Endothelial cell (in vitro differentiated cells): ENCODE measurements at regions not wholly inside any gene's neighbourhood (a gene's known extent, or its start where the extent isn't known, plus 50 kb on each side); places are given as distances from the start of the nearest gene placed in this dataset.

Experiments
- DNase-seq: peaks from one replicate; pipeline ENCODE4 v3.0.0; 2021; ENCODE audit warnings: low spot score
- H3K27ac Mint-ChIP-seq: one replicate; pipeline ENCODE4 v1.8.0; 2021; ENCODE audit warnings: mixed read lengths, inconsistent platforms; ENCODE audit not compliant: unreplicated experiment
- H3K27me3 Mint-ChIP-seq: one replicate; pipeline ENCODE4 v1.8.0; 2021; ENCODE audit warnings: mild to moderate bottlenecking, moderate library complexity, mixed read lengths, inconsistent platforms; ENCODE audit not compliant: unreplicated experiment
- H3K36me3 Mint-ChIP-seq: one replicate; pipeline ENCODE4 v1.8.0; 2021; ENCODE audit warnings: mild to moderate bottlenecking, low read depth, mixed read lengths, inconsistent platforms; ENCODE audit not compliant: unreplicated experiment
- H3K4me1 Mint-ChIP-seq: one replicate; pipeline ENCODE4 v1.8.0; 2021; ENCODE audit warnings: mild to moderate bottlenecking, mixed read lengths, inconsistent platforms; ENCODE audit not compliant: unreplicated experiment
- H3K4me3 Mint-ChIP-seq: one replicate; pipeline ENCODE4 v1.8.0; 2021; ENCODE audit warnings: mild to moderate bottlenecking, mixed read lengths, inconsistent platforms; ENCODE audit not compliant: unreplicated experiment
- H3K9me3 Mint-ChIP-seq: one replicate; pipeline ENCODE4 v1.8.0; 2021; ENCODE audit warnings: mixed read lengths, inconsistent platforms; ENCODE audit not compliant: unreplicated experiment
- CTCF ChIP-seq: fragments of 200-600 bp; sonication (generic); IDR thresholded peaks from one replicate; pipeline ENCODE4 v1.5.0; 2021; ENCODE audit warnings: antibody characterized with exemption; ENCODE audit not compliant: unreplicated experiment

GRCh38 chr18:28804512-28805202, 627.7 kb upstream of the CDH2 start:
- no peak for DNase-seq
- peaks cover 1% of the 10 kb centered on the region for H3K27me3 Mint-ChIP-seq
- H3K36me3 Mint-ChIP-seq, result no peaks in the 10 kb centered on the region
- peaks cover 25% of the 10 kb centered on the region for H3K4me1 Mint-ChIP-seq
- H3K9me3 Mint-ChIP-seq, result no peaks in the 10 kb centered on the region
- no peak for TF ChIP-seq CTCF
- no peak overlapping the region for H3K27ac Mint-ChIP-seq
- no peak overlapping the region for H3K4me3 Mint-ChIP-seq

GRCh38 chr18:28802546-28802945, 625.6 kb upstream of the CDH2 start:
- peaks cover 25% of the 10 kb centered on the region for H3K4me1 Mint-ChIP-seq
- H3K9me3 Mint-ChIP-seq, result no peaks in the 10 kb centered on the region
- no peaks in the 10 kb centered on the region for H3K36me3 Mint-ChIP-seq
- peaks cover 1% of the 10 kb centered on the region for H3K27me3 Mint-ChIP-seq
- TF ChIP-seq CTCF, result no peak
- H3K4me3 Mint-ChIP-seq, result no peak overlapping the region
- DNase-seq, result no peak
- peak overlapping the region; percentile 53 for H3K27ac Mint-ChIP-seq

- Mint-ChIP-seq H3K27ac (no peak overlapping the region), H3K36me3 (no peaks in the 10 kb centered on the region), H3K27me3 (peaks cover 1% of the 10 kb centered on the region), H3K9me3 (no peaks in the 10 kb centered on the region), H3K4me1 (peaks cover 25% of the 10 kb centered on the region), H3K4me3 (no peak overlapping the region)
- no peak for DNase-seq
- no peak for TF ChIP-seq CTCF
These were observed 624.9 kb upstream of the CDH2 start for GRCh38 chr18:28801876-28802275.

- Mint-ChIP-seq H3K27ac (no peak overlapping the region), H3K27me3 (peaks cover 2% of the 10 kb centered on the region), H3K4me1 (peaks cover 9% of the 10 kb centered on the region), H3K36me3 (no peaks in the 10 kb centered on the region), H3K9me3 (no peaks in the 10 kb centered on the region), H3K4me3 (no peak overlapping the region)
- no peak for TF ChIP-seq CTCF
- no peak for DNase-seq
These were observed 617.7 kb upstream of the CDH2 start for GRCh38 chr18:28794459-28795245.

- no peak for TF ChIP-seq CTCF
- H3K9me3 Mint-ChIP-seq, result no peaks in the 10 kb centered on the region
- no peak for DNase-seq
- H3K36me3 Mint-ChIP-seq, result no peaks in the 10 kb centered on the region
- no peak overlapping the region for H3K4me3 Mint-ChIP-seq
- H3K4me1 Mint-ChIP-seq, result peaks cover 9% of the 10 kb centered on the region
- no peak overlapping the region for H3K27ac Mint-ChIP-seq
- peaks cover 2% of the 10 kb centered on the region for H3K27me3 Mint-ChIP-seq
These were observed 617.0 kb upstream of the CDH2 start for GRCh38 chr18:28793901-28794300.
